Naive thymus-derived CD8-positive, alpha-beta T cell (primary cell): ENCODE measurements at regions not wholly inside any gene's neighbourhood (a gene's known extent, or its start where the extent isn't known, plus 50 kb on each side); places are given as distances from the start of the nearest gene placed in this dataset.
"Not testable (repeated sequence)": the region's sequence is repeated elsewhere in the genome, so short reads cannot be mapped to it uniquely, and the experiment has no call there.

Source experiments
- ATAC-seq, 2 donors: fragments of 150-1000 bp; cut with Tn5 transposase in 1 of 2; sonication (Bioruptor Pico), chemical (Tn5 transposase) in 1 of 2; 1 replicate in 1 of 2; 2 replicates in 1 of 2; pipeline ENCODE4 v1.10.0; 2021; ENCODE audit warnings: mild to moderate bottlenecking in 2 of 2, moderate library complexity in 2 of 2
- POLR2A ChIA-PET: fragments of 350-600 bp; sonication (Branson Sonifier 250); formaldehyde crosslinking; loops from one replicate; lab custom pipeline; 2021; ENCODE audit warnings: antibody characterized with exemption; lab: Charles Lee
- DNase-seq, 10 donors: peaks; one replicate each; pipeline versions ENCODE4 v3.0.0 to v3.0.0-alpha.2; 2020 to 2022
- H3K27ac Mint-ChIP-seq, 10 donors: one replicate each; pipeline ENCODE4 v1.8.0; 2020 to 2022; ENCODE audit warnings: mild to moderate bottlenecking in 10 of 10, mixed read lengths in 10 of 10, moderate library complexity in 4 of 10, inconsistent platforms in 1 of 10
- H3K27me3 Mint-ChIP-seq, 5 donors: one replicate each; pipeline ENCODE4 v1.8.0; 2021 to 2022; ENCODE audit warnings: mixed read lengths in 5 of 5
- H3K36me3 Mint-ChIP-seq, 3 donors: one replicate each; pipeline ENCODE4 v1.8.0; 2020 to 2022; ENCODE audit warnings: mixed read lengths in 3 of 3, mild to moderate bottlenecking in 2 of 3, inconsistent platforms in 1 of 3
- H3K4me1 Mint-ChIP-seq, 4 donors: one replicate each; pipeline ENCODE4 v1.8.0; 2021 to 2022; ENCODE audit warnings: mixed read lengths in 4 of 4
- H3K4me3 Mint-ChIP-seq, 10 donors: one replicate each; pipeline ENCODE4 v1.8.0; 2020 to 2022; ENCODE audit warnings: mild to moderate bottlenecking in 10 of 10, mixed read lengths in 10 of 10, moderate library complexity in 6 of 10, inconsistent platforms in 1 of 10
- H3K9me3 Mint-ChIP-seq, 9 donors: one replicate each; pipeline ENCODE4 v1.8.0; 2020 to 2022; ENCODE audit warnings: mixed read lengths in 9 of 9, mild to moderate bottlenecking in 3 of 9, inconsistent platforms in 1 of 9, moderate library complexity in 1 of 9

- Mint-ChIP-seq H3K27me3 (peaks cover 37 to 80% (median 55%) of the 10 kb centered on the region in 5 donors), H3K4me1 (peaks cover 6 to 8% (median 8%) of the 10 kb centered on the region in 4 donors), H3K4me3 (no peak overlapping the region), H3K27ac (no peak overlapping the region), H3K9me3 (peaks cover 0 to 2% (median 0%) of the 10 kb centered on the region in 9 donors), H3K36me3 (peaks cover 0 to 17% (median 5%) of the 10 kb centered on the region in 3 donors)
- POLR2A ChIA-PET, result no interaction called here
- ATAC-seq, result no peak
- DNase-seq, result no peak
Measured at GRCh38 chr1:161432091-161432490, 64.4 kb upstream of the CFAP126 start.

- H3K4me1 Mint-ChIP-seq, result peaks cover 6 to 12% (median 9%) of the 10 kb centered on the region in 4 donors
- peak overlapping the region in 3 of 10 donors; percentile 38 to 90 (median 87) for H3K27ac Mint-ChIP-seq
- POLR2A ChIA-PET, result no interaction called here
- DNase-seq (peak in 6 of 10 donors; percentile 6 to 48 (median 44)), ATAC-seq (peak in 1 of 2 donors; percentile 82)
- peaks cover 29 to 63% (median 47%) of the 10 kb centered on the region in 5 donors for H3K27me3 Mint-ChIP-seq
- peaks cover 0 to 2% (median 0%) of the 10 kb centered on the region in 9 donors for H3K9me3 Mint-ChIP-seq
- H3K36me3 Mint-ChIP-seq, result peaks cover 0 to 17% (median 3%) of the 10 kb centered on the region in 3 donors
- H3K4me3 Mint-ChIP-seq, result peak overlapping the region in 9 of 10 donors; percentile 19 to 79 (median 45)
Measured at GRCh38 chr1:161427733-161428516, 60.2 kb upstream of the CFAP126 start.

- H3K4me1 Mint-ChIP-seq, result peaks cover 8 to 13% (median 11%) of the 10 kb centered on the region in 4 donors
- not testable (repeated sequence) for ATAC-seq, H3K27ac Mint-ChIP-seq
Measured at GRCh38 chr1:161422914-161423313, 55.2 kb upstream of the CFAP126 start.

GRCh38 chr1:161421456-161421855, 53.8 kb upstream of the CFAP126 start:
- Mint-ChIP-seq H3K4me3 (peak overlapping the region; percentile 57 to 90 (median 76)), H3K4me1 (peaks cover 4 to 6% (median 5%) of the 10 kb centered on the region in 4 donors), H3K27me3 (peaks cover 0 to 12% (median 3%) of the 10 kb centered on the region in 5 donors), H3K9me3 (peaks cover 0 to 3% (median 0%) of the 10 kb centered on the region in 9 donors), H3K27ac (peak overlapping the region in 2 of 10 donors; percentile 77 to 97), H3K36me3 (peaks cover 0 to 3% (median 0%) of the 10 kb centered on the region in 3 donors)
- DNase-seq (peak in 1 of 10 donors; percentile 13), ATAC-seq (peak; percentile 17 to 20)
- POLR2A ChIA-PET, result no interaction called here

More at GRCh38 chr1:161422914-161423313, 55.2 kb upstream of the CFAP126 start:
- DNase-seq, POLR2A ChIA-PET, H3K9me3 Mint-ChIP-seq, H3K36me3 Mint-ChIP-seq, H3K4me3 Mint-ChIP-seq: not testable (repeated sequence)
- H3K27me3 Mint-ChIP-seq, result peaks cover 7 to 19% (median 12%) of the 10 kb centered on the region in 5 donors

GRCh38 chr1:161420763-161421455, 53.2 kb upstream of the CFAP126 start:
- H3K4me3 Mint-ChIP-seq, result peak overlapping the region in 6 of 10 donors; percentile 36 to 85 (median 78)
- peaks cover 0 to 12% (median 2%) of the 10 kb centered on the region in 5 donors for H3K27me3 Mint-ChIP-seq
- H3K9me3 Mint-ChIP-seq, result peaks cover 0 to 3% (median 0%) of the 10 kb centered on the region in 9 donors
- no peak for DNase-seq
- POLR2A ChIA-PET, result no interaction called here
- no peak overlapping the region for H3K27ac Mint-ChIP-seq
- H3K4me1 Mint-ChIP-seq, result peaks cover 4 to 6% (median 5%) of the 10 kb centered on the region in 4 donors
- H3K36me3 Mint-ChIP-seq, result peaks cover 0 to 3% (median 0%) of the 10 kb centered on the region in 3 donors
- ATAC-seq, result no peak

- H3K27me3 Mint-ChIP-seq, ATAC-seq, H3K4me3 Mint-ChIP-seq, H3K9me3 Mint-ChIP-seq, H3K4me1 Mint-ChIP-seq, DNase-seq, H3K27ac Mint-ChIP-seq, POLR2A ChIA-PET, H3K36me3 Mint-ChIP-seq: not testable (repeated sequence)
Measured at GRCh38 chr1:161417536-161417935, 49.9 kb upstream of the CFAP126 start.
